ENCODE measurements at regions not wholly inside any gene's neighbourhood (a gene's known extent, or its start where the extent isn't known, plus 50 kb on each side); places are given as distances from the start of the nearest gene placed in this dataset.

GRCh38 chr6:133608620-133609019 lies 280.3 kb upstream of the TCF21 start:
- H3K27me3 Mint-ChIP-seq = peaks cover 3% of the 10 kb centered on the region
- peaks cover 5% of the 10 kb centered on the region for H3K4me1 Mint-ChIP-seq (ENCODE audit: unreplicated experiment)
- no peak for TF ChIP-seq CTCF (conservative IDR thresholded peaks at IDR 0.05)
- no peak overlapping the region for H3K27ac Mint-ChIP-seq
- no peak for DNase-seq (ENCODE audit: extremely low spot score, unreplicated experiment)
- H3K9me3 Mint-ChIP-seq = no peaks in the 10 kb centered on the region
- H3K36me3 Mint-ChIP-seq = no peaks in the 10 kb centered on the region
- H3K4me3 Mint-ChIP-seq = no peak overlapping the region

GRCh38 chr6:133609415-133610226 lies 279.3 kb upstream of the TCF21 start:
- Mint-ChIP-seq H3K27ac (no peak overlapping the region), H3K36me3 (no peaks in the 10 kb centered on the region), H3K4me3 (no peak overlapping the region), H3K9me3 (no peaks in the 10 kb centered on the region), H3K4me1 (ENCODE audit: unreplicated experiment) (peaks cover 5% of the 10 kb centered on the region), H3K27me3 (peaks cover 3% of the 10 kb centered on the region)
- no peak for TF ChIP-seq CTCF (conservative IDR thresholded peaks at IDR 0.05)
- DNase-seq (ENCODE audit: extremely low spot score, unreplicated experiment) = no peak

DNA sequence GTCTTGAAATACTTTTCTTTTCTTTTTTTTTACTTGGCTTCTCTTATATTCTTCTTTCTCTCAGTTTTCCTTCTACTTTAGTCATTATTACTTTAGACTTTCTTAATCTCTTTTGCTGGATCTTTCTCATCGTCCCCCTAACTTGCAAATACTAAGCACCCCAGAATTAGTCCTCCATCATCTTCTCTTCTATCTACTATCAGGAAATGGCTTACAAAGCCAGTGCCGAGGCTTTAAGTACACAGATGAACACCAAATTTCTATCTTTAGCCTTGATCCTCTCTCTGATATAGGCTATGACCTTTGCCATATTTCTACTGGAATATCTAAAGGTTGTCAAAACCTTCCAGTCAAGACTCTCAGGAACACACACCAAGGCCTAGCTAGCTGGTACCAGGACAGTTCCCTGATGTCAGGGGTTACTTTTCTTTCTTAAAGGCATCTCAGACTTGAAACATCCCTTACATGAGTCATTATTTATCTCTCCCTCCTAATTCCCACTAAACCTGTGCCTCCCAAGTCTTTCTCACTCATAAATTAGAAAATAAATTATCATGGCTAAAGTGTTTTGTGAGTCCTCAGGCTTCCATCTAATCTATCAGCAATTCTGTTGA lies 278.6 kb upstream of the TCF21 start:
- no peak for DNase-seq (ENCODE audit: extremely low spot score, unreplicated experiment)
- Mint-ChIP-seq H3K9me3 (no peaks in the 10 kb centered on the region), H3K27me3 (peaks cover 3% of the 10 kb centered on the region), H3K4me1 (ENCODE audit: unreplicated experiment) (peaks cover 5% of the 10 kb centered on the region), H3K4me3 (no peak overlapping the region), H3K27ac (no peak overlapping the region), H3K36me3 (no peaks in the 10 kb centered on the region)
- no peak for TF ChIP-seq CTCF (conservative IDR thresholded peaks at IDR 0.05)

- Mint-ChIP-seq H3K4me1 (ENCODE audit: unreplicated experiment) (peaks cover 5% of the 10 kb centered on the region), H3K36me3 (no peaks in the 10 kb centered on the region), H3K9me3 (peaks cover 4% of the 10 kb centered on the region), H3K4me3 (no peak overlapping the region), H3K27ac (no peak overlapping the region), H3K27me3 (peaks cover 7% of the 10 kb centered on the region)
- TF ChIP-seq CTCF (conservative IDR thresholded peaks at IDR 0.05) = no peak
- no peak for DNase-seq (ENCODE audit: extremely low spot score, unreplicated experiment)
Measured at GRCh38 chr6:133610971-133611370, 277.9 kb upstream of the TCF21 start.

DNA sequence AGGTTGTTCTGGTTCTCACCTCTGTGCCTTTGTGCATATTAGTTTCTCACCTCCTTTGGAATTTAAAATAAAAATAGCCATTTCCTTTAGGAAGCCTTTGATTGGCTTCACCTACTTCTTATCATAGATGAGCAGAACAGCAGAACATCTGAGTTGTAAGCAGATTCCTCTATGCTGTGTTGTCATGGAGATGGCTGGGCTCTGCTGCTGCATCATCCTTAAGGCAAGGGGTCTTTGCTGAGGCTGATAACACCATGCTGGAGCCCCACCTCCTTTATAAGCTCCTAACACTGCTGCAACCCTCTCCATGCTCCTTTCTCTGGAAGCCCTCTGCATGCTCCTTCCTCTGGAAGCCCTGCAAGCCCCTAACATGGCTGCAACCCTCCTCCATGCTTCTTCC lies 276.5 kb upstream of the TCF21 start:
- Mint-ChIP-seq H3K4me1 (ENCODE audit: unreplicated experiment) (peaks cover 5% of the 10 kb centered on the region), H3K4me3 (no peak overlapping the region), H3K27ac (no peak overlapping the region), H3K27me3 (peaks cover 8% of the 10 kb centered on the region), H3K9me3 (peaks cover 5% of the 10 kb centered on the region), H3K36me3 (no peaks in the 10 kb centered on the region)
- DNase-seq (ENCODE audit: extremely low spot score, unreplicated experiment) = no peak
- no peak for TF ChIP-seq CTCF (conservative IDR thresholded peaks at IDR 0.05)
